ENCODE measurements at regions not wholly inside any gene's neighbourhood (a gene's known extent, or its start where the extent isn't known, plus 50 kb on each side); places are given as distances from the start of the nearest gene placed in this dataset.

- no peaks in the 10 kb centered on the region for H3K4me1 Mint-ChIP-seq
- DNase-seq (no peak), ATAC-seq (replicated peaks in 1 of 4) (no peak)
- peaks cover 12 to 34% (median 24%) of the 10 kb centered on the region in 3 donors for H3K9me3 Mint-ChIP-seq
- H3K4me3 Mint-ChIP-seq = no peak overlapping the region
- no peak overlapping the region for H3K27ac Mint-ChIP-seq
- no CpG with 5 or more reads among the region's 1 CpG for WGBS (ENCODE audit: insufficient coverage)
- ChIA-PET POLR2A (no interaction called here), CTCF (no interaction called here)
- H3K27ac ChIP-seq (ENCODE audit: low read length) = no peak overlapping the region
- H3K4me3 ChIP-seq (ENCODE audit: control insufficient read depth in 1 of 2, extremely low read depth in 1 of 2, low read length in 1 of 2) = no peak overlapping the region
- H3K36me3 ChIP-seq (ENCODE audit: control insufficient read depth in 2 of 2, extremely low read depth in 1 of 2, insufficient read depth in 1 of 2, low read length in 1 of 2) = no peaks in the 10 kb centered on the region
- H3K36me3 Mint-ChIP-seq = no peaks in the 10 kb centered on the region
- H3K27me3 ChIP-seq (replicated peaks in 1 of 2; ENCODE audit: control insufficient read depth in 2 of 2, extremely low read depth in 1 of 2, insufficient read depth in 2 of 2, low read length in 1 of 2) = no peaks in the 10 kb centered on the region
- H3K9me3 ChIP-seq = no peaks in the 10 kb centered on the region
- H3K4me1 ChIP-seq (ENCODE audit: control insufficient read depth in 1 of 2, extremely low read depth in 1 of 2, insufficient read depth in 2 of 2, low read length in 2 of 2) = no peaks in the 10 kb centered on the region
- H3K27me3 Mint-ChIP-seq = no peaks in the 10 kb centered on the region
Observed at GRCh38 chr4:31947101-31947500, 1226.9 kb downstream of the PCDH7 start.

GRCh38 chr4:31949045-31949444, 1228.9 kb downstream of the PCDH7 start:
- DNase-seq (no peak), ATAC-seq (replicated peaks in 1 of 4) (no peak)
- no peak overlapping the region for H3K4me3 ChIP-seq (ENCODE audit: control insufficient read depth in 1 of 2, extremely low read depth in 1 of 2, low read length in 1 of 2)
- ChIA-PET POLR2A (no interaction called here), CTCF (no interaction called here)
- no peak overlapping the region for H3K27ac ChIP-seq (ENCODE audit: low read length)
- no peaks in the 10 kb centered on the region for H3K4me1 ChIP-seq (ENCODE audit: control insufficient read depth in 1 of 2, extremely low read depth in 1 of 2, insufficient read depth in 2 of 2, low read length in 2 of 2)
- Mint-ChIP-seq H3K27me3 (no peaks in the 10 kb centered on the region), H3K4me1 (no peaks in the 10 kb centered on the region), H3K27ac (no peak overlapping the region), H3K36me3 (no peaks in the 10 kb centered on the region), H3K4me3 (no peak overlapping the region), H3K9me3 (peaks cover 12 to 28% (median 26%) of the 10 kb centered on the region in 3 donors)
- H3K36me3 ChIP-seq (ENCODE audit: control insufficient read depth in 2 of 2, extremely low read depth in 1 of 2, insufficient read depth in 1 of 2, low read length in 1 of 2) = no peaks in the 10 kb centered on the region
- H3K27me3 ChIP-seq (replicated peaks in 1 of 2; ENCODE audit: control insufficient read depth in 2 of 2, extremely low read depth in 1 of 2, insufficient read depth in 2 of 2, low read length in 1 of 2) = no peaks in the 10 kb centered on the region
- WGBS (ENCODE audit: insufficient coverage) = 83% methylated on average over 3 of the region's 5 CpGs
- no peaks in the 10 kb centered on the region for H3K9me3 ChIP-seq

GRCh38 chr4:31955346-31955745, 1235.2 kb downstream of the PCDH7 start:
- Mint-ChIP-seq H3K4me3 (no peak overlapping the region), H3K27ac (no peak overlapping the region), H3K27me3 (no peaks in the 10 kb centered on the region), H3K36me3 (no peaks in the 10 kb centered on the region), H3K4me1 (no peaks in the 10 kb centered on the region), H3K9me3 (peaks cover 4 to 27% (median 9%) of the 10 kb centered on the region in 3 donors)
- ATAC-seq (replicated peaks in 1 of 4) (no peak), DNase-seq (no peak)
- CTCF ChIA-PET = no interaction called here
- no peak overlapping the region for H3K4me3 ChIP-seq (ENCODE audit: control insufficient read depth in 1 of 2, extremely low read depth in 1 of 2, low read length in 1 of 2)
- no CpG with 5 or more reads among the region's 2 CpGs for WGBS (ENCODE audit: insufficient coverage)
- H3K27ac ChIP-seq (ENCODE audit: low read length) = no peak overlapping the region
- no peaks in the 10 kb centered on the region for H3K4me1 ChIP-seq (ENCODE audit: control insufficient read depth in 1 of 2, extremely low read depth in 1 of 2, insufficient read depth in 2 of 2, low read length in 2 of 2)
- H3K27me3 ChIP-seq (replicated peaks in 1 of 2; ENCODE audit: control insufficient read depth in 2 of 2, extremely low read depth in 1 of 2, insufficient read depth in 2 of 2, low read length in 1 of 2) = no peaks in the 10 kb centered on the region
- no peaks in the 10 kb centered on the region for H3K9me3 ChIP-seq
- POLR2A ChIA-PET = no interaction called here
- H3K36me3 ChIP-seq (ENCODE audit: control insufficient read depth in 2 of 2, extremely low read depth in 1 of 2, insufficient read depth in 1 of 2, low read length in 1 of 2) = no peaks in the 10 kb centered on the region

- no peaks in the 10 kb centered on the region for H3K36me3 ChIP-seq (ENCODE audit: control insufficient read depth in 2 of 2, extremely low read depth in 1 of 2, insufficient read depth in 1 of 2, low read length in 1 of 2)
- H3K4me1 ChIP-seq (ENCODE audit: control insufficient read depth in 1 of 2, extremely low read depth in 1 of 2, insufficient read depth in 2 of 2, low read length in 2 of 2) = no peaks in the 10 kb centered on the region
- H3K27ac ChIP-seq (ENCODE audit: low read length) = no peak overlapping the region
- DNase-seq (no peak), ATAC-seq (replicated peaks in 1 of 4) (no peak)
- no peak overlapping the region for H3K4me3 Mint-ChIP-seq
- H3K27ac Mint-ChIP-seq = no peak overlapping the region
- H3K9me3 ChIP-seq = no peaks in the 10 kb centered on the region
- POLR2A ChIA-PET = no interaction called here
- H3K36me3 Mint-ChIP-seq = no peaks in the 10 kb centered on the region
- CTCF ChIA-PET = no interaction called here
- no peaks in the 10 kb centered on the region for H3K27me3 ChIP-seq (replicated peaks in 1 of 2; ENCODE audit: control insufficient read depth in 2 of 2, extremely low read depth in 1 of 2, insufficient read depth in 2 of 2, low read length in 1 of 2)
- no peaks in the 10 kb centered on the region for H3K27me3 Mint-ChIP-seq
- H3K4me3 ChIP-seq (ENCODE audit: control insufficient read depth in 1 of 2, extremely low read depth in 1 of 2, low read length in 1 of 2) = no peak overlapping the region
- no peaks in the 10 kb centered on the region for H3K4me1 Mint-ChIP-seq
- peaks cover 8 to 32% (median 14%) of the 10 kb centered on the region in 3 donors for H3K9me3 Mint-ChIP-seq
Observed at GRCh38 chr4:31959972-31960371, 1239.8 kb downstream of the PCDH7 start.

- Mint-ChIP-seq H3K4me3 (no peak overlapping the region), H3K27me3 (no peaks in the 10 kb centered on the region), H3K9me3 (peaks cover 8 to 32% (median 16%) of the 10 kb centered on the region in 3 donors), H3K27ac (no peak overlapping the region), H3K4me1 (no peaks in the 10 kb centered on the region), H3K36me3 (no peaks in the 10 kb centered on the region)
- ChIA-PET POLR2A (no interaction called here), CTCF (no interaction called here)
- no peak for DNase-seq
- no peak for ATAC-seq (replicated peaks in 1 of 4)
- Histone ChIP-seq H3K36me3 (ENCODE audit: control insufficient read depth in 2 of 2, extremely low read depth in 1 of 2, insufficient read depth in 1 of 2, low read length in 1 of 2) (no peaks in the 10 kb centered on the region), H3K27ac (ENCODE audit: low read length) (no peak overlapping the region), H3K4me3 (ENCODE audit: control insufficient read depth in 1 of 2, extremely low read depth in 1 of 2, low read length in 1 of 2) (no peak overlapping the region), H3K4me1 (ENCODE audit: control insufficient read depth in 1 of 2, extremely low read depth in 1 of 2, insufficient read depth in 2 of 2, low read length in 2 of 2) (no peaks in the 10 kb centered on the region), H3K9me3 (no peaks in the 10 kb centered on the region), H3K27me3 (replicated peaks in 1 of 2; ENCODE audit: control insufficient read depth in 2 of 2, extremely low read depth in 1 of 2, insufficient read depth in 2 of 2, low read length in 1 of 2) (no peaks in the 10 kb centered on the region)
- WGBS (ENCODE audit: insufficient coverage) = 33% methylated on average over 1 of the region's 3 CpGs
Observed at GRCh38 chr4:31964685-31965084, 1244.5 kb downstream of the PCDH7 start.

- no peak overlapping the region for H3K27ac ChIP-seq (ENCODE audit: low read length)
- no peak overlapping the region for H3K4me3 ChIP-seq (ENCODE audit: control insufficient read depth in 1 of 2, extremely low read depth in 1 of 2, low read length in 1 of 2)
- H3K4me1 ChIP-seq (ENCODE audit: control insufficient read depth in 1 of 2, extremely low read depth in 1 of 2, insufficient read depth in 2 of 2, low read length in 2 of 2) = no peaks in the 10 kb centered on the region
- Mint-ChIP-seq H3K36me3 (no peaks in the 10 kb centered on the region), H3K9me3 (peaks cover 0 to 21% (median 14%) of the 10 kb centered on the region in 3 donors), H3K27me3 (no peaks in the 10 kb centered on the region), H3K4me1 (no peaks in the 10 kb centered on the region), H3K4me3 (no peak overlapping the region), H3K27ac (no peak overlapping the region)
- DNase-seq = no peak
- no peak for ATAC-seq (replicated peaks in 1 of 4)
- CTCF ChIA-PET = no interaction called here
- no peaks in the 10 kb centered on the region for H3K27me3 ChIP-seq (replicated peaks in 1 of 2; ENCODE audit: control insufficient read depth in 2 of 2, extremely low read depth in 1 of 2, insufficient read depth in 2 of 2, low read length in 1 of 2)
- WGBS (ENCODE audit: insufficient coverage) = no CpG with 5 or more reads among the region's 2 CpGs
- POLR2A ChIA-PET = no interaction called here
- H3K36me3 ChIP-seq (ENCODE audit: control insufficient read depth in 2 of 2, extremely low read depth in 1 of 2, insufficient read depth in 1 of 2, low read length in 1 of 2) = no peaks in the 10 kb centered on the region
- no peaks in the 10 kb centered on the region for H3K9me3 ChIP-seq
Observed at GRCh38 chr4:31968842-31969241, 1248.7 kb downstream of the PCDH7 start.

GRCh38 chr4:31974490-31975002, 1254.4 kb downstream of the PCDH7 start:
- no peaks in the 10 kb centered on the region for H3K36me3 ChIP-seq (ENCODE audit: control insufficient read depth in 2 of 2, extremely low read depth in 1 of 2, insufficient read depth in 1 of 2, low read length in 1 of 2)
- Mint-ChIP-seq H3K27me3 (no peaks in the 10 kb centered on the region), H3K4me3 (no peak overlapping the region), H3K4me1 (no peaks in the 10 kb centered on the region), H3K36me3 (no peaks in the 10 kb centered on the region), H3K9me3 (peaks cover 6 to 21% (median 13%) of the 10 kb centered on the region in 3 donors), H3K27ac (no peak overlapping the region)
- ATAC-seq (replicated peaks in 1 of 4) = no peak
- no peak overlapping the region for H3K27ac ChIP-seq (ENCODE audit: low read length)
- H3K4me3 ChIP-seq (ENCODE audit: control insufficient read depth in 1 of 2, extremely low read depth in 1 of 2, low read length in 1 of 2) = no peak overlapping the region
- no peaks in the 10 kb centered on the region for H3K9me3 ChIP-seq
- no peak for DNase-seq
- no CpG with 5 or more reads among the region's 2 CpGs for WGBS (ENCODE audit: insufficient coverage)
- CTCF ChIA-PET = no interaction called here
- H3K27me3 ChIP-seq (replicated peaks in 1 of 2; ENCODE audit: control insufficient read depth in 2 of 2, extremely low read depth in 1 of 2, insufficient read depth in 2 of 2, low read length in 1 of 2) = no peaks in the 10 kb centered on the region
- H3K4me1 ChIP-seq (ENCODE audit: control insufficient read depth in 1 of 2, extremely low read depth in 1 of 2, insufficient read depth in 2 of 2, low read length in 2 of 2) = no peaks in the 10 kb centered on the region
- POLR2A ChIA-PET = no interaction called here
